PC-3 (cell line): ENCODE measurements at regions not wholly inside any gene's neighbourhood (a gene's known extent, or its start where the extent isn't known, plus 50 kb on each side); places are given as distances from the start of the nearest gene placed in this dataset.

Experiments
- ATAC-seq: fragments of 200-7000 bp; cut with Tn5 transposase; 2 replicates; pipeline ENCODE4 v1.9.1; 2020; ENCODE audit warnings: mild to moderate bottlenecking, moderate library complexity
- BruUV-seq: library from RNA; stranded (reverse); fragments of 400-500 nt; replicated peaks from 2 replicates; lab custom pipeline; 2021; lab: Mats Ljungman, UMichigan
- CTCF ChIA-PET: fragments of 300-600 bp; sonication (Branson Sonifier 250); formaldehyde crosslinking; loops from one replicate; lab custom pipeline; 2022; ENCODE audit warnings: antibody characterized with exemption; lab: Charles Lee
- POLR2A ChIA-PET: fragments of 300-600 bp; sonication (Branson Sonifier 250); formaldehyde crosslinking; loops from one replicate; lab custom pipeline; 2022; ENCODE audit warnings: antibody characterized with exemption; ENCODE audit not compliant: unreplicated experiment; lab: Charles Lee
- DNase-seq: peaks from one replicate; pipeline ENCODE4 v3.0.0-alpha.2; 2015
- H2AFZ ChIP-seq: fragments of 300-600 bp; sonication (generic); 2 replicates; pipeline ENCODE4 v1.6.0; 2016; ENCODE audit warnings: antibody characterized with exemption, low read length
- H3F3A ChIP-seq: fragments of 300-600 bp; sonication (generic); one replicate; pipeline ENCODE4 v1.6.0; 2017; ENCODE audit warnings: antibody characterized with exemption, low read length, control low read depth, mild to moderate bottlenecking; ENCODE audit not compliant: unreplicated experiment
- H3K27ac ChIP-seq: fragments of 300-600 bp; sonication (generic); 2 replicates; pipeline ENCODE4 v1.5.1; 2016; ENCODE audit warnings: mild to moderate bottlenecking, low read length
- H3K27me3 ChIP-seq: fragments of 300-600 bp; sonication (generic); 2 replicates; pipeline ENCODE4 v1.6.1; 2016; ENCODE audit warnings: low read length, mixed read lengths
- H3K36me3 ChIP-seq: fragments of 300-600 bp; sonication (generic); 2 replicates; pipeline ENCODE4 v1.6.1; 2016; ENCODE audit warnings: low read depth, mixed run types, low read length, mixed read lengths
- H3K4me1 ChIP-seq: fragments of 300-600 bp; sonication (generic); 2 replicates; pipeline ENCODE4 v1.5.1; 2016; ENCODE audit warnings: low read length; ENCODE audit not compliant: insufficient read depth
- H3K4me2 ChIP-seq: fragments of 300-600 bp; sonication (generic); 2 replicates; pipeline ENCODE4 v1.6.0; 2016; ENCODE audit warnings: low read length
- H3K4me3 ChIP-seq: fragments of 300-600 bp; sonication (generic); 2 replicates; pipeline ENCODE4 v1.5.1; 2016; ENCODE audit warnings: mild to moderate bottlenecking, low read length, mixed read lengths
- H3K79me2 ChIP-seq: fragments of 300-600 bp; sonication (generic); 2 replicates; pipeline ENCODE4 v1.6.1; 2017; ENCODE audit warnings: low read length, mixed read lengths
- H3K9ac ChIP-seq: fragments of 300-600 bp; sonication (generic); 2 replicates; pipeline ENCODE4 v1.6.0; 2016; ENCODE audit warnings: mild to moderate bottlenecking, low read length
- H3K9me2 ChIP-seq: fragments of 300-600 bp; sonication (generic); replicated peaks from 2 replicates; pipeline ENCODE4 v1.6.1; 2016; ENCODE audit warnings: mixed run types, low read length, mixed read lengths
- H3K9me3 ChIP-seq: fragments of 300-600 bp; sonication (generic); 2 replicates; pipeline ENCODE4 v1.6.1; 2016; ENCODE audit warnings: low read length, mixed read lengths
- H4K20me1 ChIP-seq: fragments of 300-600 bp; sonication (generic); 2 replicates; pipeline ENCODE4 v1.6.1; 2016; ENCODE audit warnings: low read length, mixed read lengths
- EZH2 ChIP-seq: fragments of 300-600 bp; sonication (generic); IDR thresholded peaks from one replicate; pipeline ENCODE4 v1.6.1; 2017; ENCODE audit warnings: antibody characterized with exemption, mild to moderate bottlenecking, low read length; ENCODE audit not compliant: unreplicated experiment
- EZH2phosphoT487 ChIP-seq: fragments of 300-600 bp; sonication (generic); IDR thresholded peaks from 2 replicates; pipeline ENCODE4 v1.6.1; 2018; ENCODE audit warnings: mild to moderate bottlenecking, antibody characterized with exemption, low read length, borderline replicate concordance
- intact Hi-C: fragments of 100-400 bp; cut with micrococcal nuclease; formaldehyde crosslinking; loops from 2 replicates; pipeline ENCODE4 v1.9.0; 2023
- TF ChIP-seq, protein P1 (sequence below): fragments of 300-600 bp; sonication (generic); conservative IDR thresholded peaks from 2 replicates; pipeline ENCODE4 v1.5.1; 2017; ENCODE audit warnings: antibody characterized with exemption, low read depth, mild to moderate bottlenecking, low read length

DNA sequence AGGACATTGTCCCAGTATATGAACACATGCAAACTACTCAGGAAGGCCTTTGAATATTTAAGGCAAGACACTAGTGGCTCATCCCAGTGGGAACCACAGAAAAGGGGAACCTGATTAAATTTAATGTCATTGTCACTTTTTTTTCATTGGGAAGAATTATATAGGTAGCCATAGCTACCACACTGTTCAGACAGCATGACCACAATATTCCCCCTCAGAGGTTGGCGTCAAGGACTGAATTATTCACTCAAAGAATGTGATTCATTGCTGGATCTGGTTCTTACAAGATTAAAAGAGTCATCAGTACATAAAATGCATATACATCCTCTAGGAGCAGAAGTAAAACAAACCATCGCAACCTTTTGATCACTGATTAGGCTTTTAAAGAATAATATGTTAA is 92.0 kb upstream of the SMARCAD1 start:
- H3K27me3 ChIP-seq, result peaks cover 13% of the 10 kb centered on the region; the same call in 1 of the 2 replicates
- H3K36me3 ChIP-seq, result no peaks in the 10 kb centered on the region
- H3K9me2 ChIP-seq, result no peaks in the 10 kb centered on the region
- no peak overlapping the region for H3K9ac ChIP-seq
- H3K4me2 ChIP-seq, result no peak overlapping the region
- ATAC-seq (no peak), DNase-seq (no peak)
- no peaks in the 10 kb centered on the region for H3K79me2 ChIP-seq
- no peak overlapping the region for H3K27ac ChIP-seq
- H3K9me3 ChIP-seq, result no peaks in the 10 kb centered on the region
- no peaks in the 10 kb centered on the region for H4K20me1 ChIP-seq
- no peak for TF ChIP-seq EZH2phosphoT487
- no peaks in the 10 kb centered on the region for H3K4me1 ChIP-seq
- H2AFZ ChIP-seq, result no peak overlapping the region
- ChIA-PET CTCF (no interaction called here), POLR2A (no interaction called here)
- no TSS peak for BruUV-seq
- intact Hi-C loops, result no loop called here
- H3F3A ChIP-seq, result no peaks in the 10 kb centered on the region
- no peak overlapping the region for H3K4me3 ChIP-seq

DNA sequence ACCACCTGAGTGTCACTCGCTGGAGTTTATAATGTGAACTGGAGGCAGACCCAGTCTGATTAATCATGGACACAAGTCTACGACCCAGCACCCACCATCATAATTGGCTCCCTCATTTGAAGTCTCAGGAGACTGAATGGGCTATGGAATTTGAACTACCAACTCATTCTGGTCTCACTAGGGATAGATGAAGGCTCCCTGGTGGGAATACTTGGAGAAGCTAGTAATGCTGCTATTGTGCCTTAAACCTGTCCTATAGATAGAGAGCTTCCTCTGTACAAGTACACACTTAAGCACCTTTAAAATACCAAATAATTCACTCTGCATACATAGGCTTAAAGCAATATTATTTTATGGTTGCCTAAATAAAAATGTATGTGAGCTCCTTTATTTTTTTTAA is 90.8 kb upstream of the SMARCAD1 start:
- POLR2A ChIA-PET, result no interaction called here
- intact Hi-C loops, result no loop called here

DNA sequence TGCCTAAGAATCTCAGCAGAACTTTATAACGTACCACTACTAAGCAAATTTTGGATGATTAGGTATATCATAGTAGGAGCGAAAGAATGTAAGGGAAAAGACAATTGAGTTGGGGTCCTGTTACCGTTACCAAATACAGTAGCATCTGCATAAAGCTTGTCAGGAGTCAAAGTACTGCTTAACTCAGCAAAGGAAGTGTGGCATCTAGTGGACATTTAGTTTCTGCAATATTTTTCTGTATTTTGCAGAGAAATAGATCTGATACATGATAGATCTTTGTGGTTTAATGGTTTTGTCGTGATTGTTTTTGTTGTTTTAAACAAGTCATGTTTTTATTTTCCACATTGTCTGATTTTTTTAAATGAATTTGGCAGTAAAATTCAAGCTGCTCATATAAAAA is 81.0 kb upstream of the SMARCAD1 start:
- Histone ChIP-seq H3K27ac (no peak overlapping the region), H3F3A (no peaks in the 10 kb centered on the region), H4K20me1 (no peaks in the 10 kb centered on the region), H3K4me2 (no peak overlapping the region), H3K9me3 (no peaks in the 10 kb centered on the region), H3K27me3 (peaks cover 17% of the 10 kb centered on the region), H3K36me3 (no peaks in the 10 kb centered on the region), H3K4me1 (no peaks in the 10 kb centered on the region; the same call in 1 of the 2 replicates), H3K9ac (no peak overlapping the region), H3K9me2 (no peaks in the 10 kb centered on the region), H2AFZ (no peak overlapping the region), H3K79me2 (no peaks in the 10 kb centered on the region), H3K4me3 (no peak overlapping the region)
- BruUV-seq, result no TSS peak
- ChIA-PET CTCF (interaction anchor here (0.5 kb wide), 1 partner anchor 227 kb away, joined by 3 read pairs; no protein-coding TSS in a partner anchor), POLR2A (no interaction called here)
- intact Hi-C loops, result loop anchor here (1.0 to 10.0 kb wide), 3 partner anchors 128 to 336 kb away; no protein-coding TSS in a partner anchor
- ATAC-seq (no peak), DNase-seq (peak; percentile 14)
- TF ChIP-seq EZH2phosphoT487 (no peak), EZH2 (no peak)
- TF ChIP-seq, protein P1, sequence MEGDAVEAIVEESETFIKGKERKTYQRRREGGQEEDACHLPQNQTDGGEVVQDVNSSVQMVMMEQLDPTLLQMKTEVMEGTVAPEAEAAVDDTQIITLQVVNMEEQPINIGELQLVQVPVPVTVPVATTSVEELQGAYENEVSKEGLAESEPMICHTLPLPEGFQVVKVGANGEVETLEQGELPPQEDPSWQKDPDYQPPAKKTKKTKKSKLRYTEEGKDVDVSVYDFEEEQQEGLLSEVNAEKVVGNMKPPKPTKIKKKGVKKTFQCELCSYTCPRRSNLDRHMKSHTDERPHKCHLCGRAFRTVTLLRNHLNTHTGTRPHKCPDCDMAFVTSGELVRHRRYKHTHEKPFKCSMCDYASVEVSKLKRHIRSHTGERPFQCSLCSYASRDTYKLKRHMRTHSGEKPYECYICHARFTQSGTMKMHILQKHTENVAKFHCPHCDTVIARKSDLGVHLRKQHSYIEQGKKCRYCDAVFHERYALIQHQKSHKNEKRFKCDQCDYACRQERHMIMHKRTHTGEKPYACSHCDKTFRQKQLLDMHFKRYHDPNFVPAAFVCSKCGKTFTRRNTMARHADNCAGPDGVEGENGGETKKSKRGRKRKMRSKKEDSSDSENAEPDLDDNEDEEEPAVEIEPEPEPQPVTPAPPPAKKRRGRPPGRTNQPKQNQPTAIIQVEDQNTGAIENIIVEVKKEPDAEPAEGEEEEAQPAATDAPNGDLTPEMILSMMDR, result peak; percentile 46

More for the DNA sequence above, 90.8 kb upstream of the SMARCAD1 start:
- Histone ChIP-seq H3K9me3 (no peaks in the 10 kb centered on the region), H3K27me3 (peaks cover 13% of the 10 kb centered on the region; the same call in 1 of the 2 replicates), H3K4me1 (no peaks in the 10 kb centered on the region), H3K36me3 (no peaks in the 10 kb centered on the region), H3K4me3 (no peak overlapping the region), H3K9me2 (no peaks in the 10 kb centered on the region), H4K20me1 (no peaks in the 10 kb centered on the region), H3K4me2 (no peak overlapping the region), H3F3A (no peaks in the 10 kb centered on the region), H3K9ac (no peak overlapping the region), H3K27ac (no peak overlapping the region), H3K79me2 (no peaks in the 10 kb centered on the region), H2AFZ (no peak overlapping the region)
- TF ChIP-seq EZH2 (no peak), EZH2phosphoT487 (no peak)
- TF ChIP-seq, protein P1, result no peak
- no peak for DNase-seq
- CTCF ChIA-PET, result no interaction called here
- no TSS peak for BruUV-seq
- ATAC-seq, result no peak
